PC-3 (cell line): ENCODE measurements at regions not wholly inside any gene's neighbourhood (a gene's known extent, or its start where the extent isn't known, plus 50 kb on each side); places are given as distances from the start of the nearest gene placed in this dataset.

ENCODE experiments used
- ATAC-seq: fragments of 200-7000 bp; cut with Tn5 transposase; 2 replicates; pipeline ENCODE4 v1.9.1; 2020; ENCODE audit warnings: mild to moderate bottlenecking, moderate library complexity
- BruUV-seq: library from RNA; stranded (reverse); fragments of 400-500 nt; replicated peaks from 2 replicates; lab custom pipeline; 2021; lab: Mats Ljungman, UMichigan
- CTCF ChIA-PET: fragments of 300-600 bp; sonication (Branson Sonifier 250); formaldehyde crosslinking; loops from one replicate; lab custom pipeline; 2022; ENCODE audit warnings: antibody characterized with exemption; lab: Charles Lee
- POLR2A ChIA-PET: fragments of 300-600 bp; sonication (Branson Sonifier 250); formaldehyde crosslinking; loops from one replicate; lab custom pipeline; 2022; ENCODE audit warnings: antibody characterized with exemption; ENCODE audit not compliant: unreplicated experiment; lab: Charles Lee
- DNase-seq: peaks from one replicate; pipeline ENCODE4 v3.0.0-alpha.2; 2015
- H2AFZ ChIP-seq: fragments of 300-600 bp; sonication (generic); 2 replicates; pipeline ENCODE4 v1.6.0; 2016; ENCODE audit warnings: antibody characterized with exemption, low read length
- H3F3A ChIP-seq: fragments of 300-600 bp; sonication (generic); one replicate; pipeline ENCODE4 v1.6.0; 2017; ENCODE audit warnings: antibody characterized with exemption, low read length, control low read depth, mild to moderate bottlenecking; ENCODE audit not compliant: unreplicated experiment
- H3K27ac ChIP-seq: fragments of 300-600 bp; sonication (generic); 2 replicates; pipeline ENCODE4 v1.5.1; 2016; ENCODE audit warnings: mild to moderate bottlenecking, low read length
- H3K27me3 ChIP-seq: fragments of 300-600 bp; sonication (generic); 2 replicates; pipeline ENCODE4 v1.6.1; 2016; ENCODE audit warnings: low read length, mixed read lengths
- H3K36me3 ChIP-seq: fragments of 300-600 bp; sonication (generic); 2 replicates; pipeline ENCODE4 v1.6.1; 2016; ENCODE audit warnings: low read depth, mixed run types, low read length, mixed read lengths
- H3K4me1 ChIP-seq: fragments of 300-600 bp; sonication (generic); 2 replicates; pipeline ENCODE4 v1.5.1; 2016; ENCODE audit warnings: low read length; ENCODE audit not compliant: insufficient read depth
- H3K4me2 ChIP-seq: fragments of 300-600 bp; sonication (generic); 2 replicates; pipeline ENCODE4 v1.6.0; 2016; ENCODE audit warnings: low read length
- H3K4me3 ChIP-seq: fragments of 300-600 bp; sonication (generic); 2 replicates; pipeline ENCODE4 v1.5.1; 2016; ENCODE audit warnings: mild to moderate bottlenecking, low read length, mixed read lengths
- H3K79me2 ChIP-seq: fragments of 300-600 bp; sonication (generic); 2 replicates; pipeline ENCODE4 v1.6.1; 2017; ENCODE audit warnings: low read length, mixed read lengths
- H3K9ac ChIP-seq: fragments of 300-600 bp; sonication (generic); 2 replicates; pipeline ENCODE4 v1.6.0; 2016; ENCODE audit warnings: mild to moderate bottlenecking, low read length
- H3K9me2 ChIP-seq: fragments of 300-600 bp; sonication (generic); replicated peaks from 2 replicates; pipeline ENCODE4 v1.6.1; 2016; ENCODE audit warnings: mixed run types, low read length, mixed read lengths
- H3K9me3 ChIP-seq: fragments of 300-600 bp; sonication (generic); 2 replicates; pipeline ENCODE4 v1.6.1; 2016; ENCODE audit warnings: low read length, mixed read lengths
- H4K20me1 ChIP-seq: fragments of 300-600 bp; sonication (generic); 2 replicates; pipeline ENCODE4 v1.6.1; 2016; ENCODE audit warnings: low read length, mixed read lengths
- EZH2 ChIP-seq: fragments of 300-600 bp; sonication (generic); IDR thresholded peaks from one replicate; pipeline ENCODE4 v1.6.1; 2017; ENCODE audit warnings: antibody characterized with exemption, mild to moderate bottlenecking, low read length; ENCODE audit not compliant: unreplicated experiment
- EZH2phosphoT487 ChIP-seq: fragments of 300-600 bp; sonication (generic); IDR thresholded peaks from 2 replicates; pipeline ENCODE4 v1.6.1; 2018; ENCODE audit warnings: mild to moderate bottlenecking, antibody characterized with exemption, low read length, borderline replicate concordance
- intact Hi-C: fragments of 100-400 bp; cut with micrococcal nuclease; formaldehyde crosslinking; loops from 2 replicates; pipeline ENCODE4 v1.9.0; 2023
- TF ChIP-seq, protein P1 (sequence below): fragments of 300-600 bp; sonication (generic); conservative IDR thresholded peaks from 2 replicates; pipeline ENCODE4 v1.5.1; 2017; ENCODE audit warnings: antibody characterized with exemption, low read depth, mild to moderate bottlenecking, low read length

DNA sequence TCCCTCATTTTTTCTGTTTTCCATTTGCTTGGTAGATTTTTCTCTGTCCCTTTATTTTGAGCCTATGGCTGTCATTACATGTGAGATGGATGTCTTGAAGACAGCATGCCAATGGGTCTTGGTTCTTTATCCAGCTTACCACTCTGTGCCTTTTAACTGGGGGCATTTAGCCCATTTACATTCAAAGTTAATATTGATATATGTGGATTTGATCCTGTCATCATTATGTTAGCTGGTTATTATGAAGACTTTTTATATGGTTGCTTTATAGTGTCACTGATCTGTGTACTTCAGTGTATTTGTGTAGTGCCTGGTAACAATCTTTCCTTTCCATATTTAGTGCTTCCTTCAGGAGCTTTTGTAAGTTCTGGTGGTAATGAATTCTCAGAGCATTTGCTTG is 89.3 kb upstream of the UNC5B start:
- H3K79me2 ChIP-seq, result no peaks in the 10 kb centered on the region
- no peak overlapping the region for H3K4me3 ChIP-seq
- no TSS peak for BruUV-seq
- ATAC-seq, result no peak
- H3K9ac ChIP-seq, result no peak overlapping the region
- ChIA-PET POLR2A (no interaction called here), CTCF (no interaction called here)
- no peak for TF ChIP-seq EZH2phosphoT487
- no peak for TF ChIP-seq EZH2
- TF ChIP-seq, protein P1, sequence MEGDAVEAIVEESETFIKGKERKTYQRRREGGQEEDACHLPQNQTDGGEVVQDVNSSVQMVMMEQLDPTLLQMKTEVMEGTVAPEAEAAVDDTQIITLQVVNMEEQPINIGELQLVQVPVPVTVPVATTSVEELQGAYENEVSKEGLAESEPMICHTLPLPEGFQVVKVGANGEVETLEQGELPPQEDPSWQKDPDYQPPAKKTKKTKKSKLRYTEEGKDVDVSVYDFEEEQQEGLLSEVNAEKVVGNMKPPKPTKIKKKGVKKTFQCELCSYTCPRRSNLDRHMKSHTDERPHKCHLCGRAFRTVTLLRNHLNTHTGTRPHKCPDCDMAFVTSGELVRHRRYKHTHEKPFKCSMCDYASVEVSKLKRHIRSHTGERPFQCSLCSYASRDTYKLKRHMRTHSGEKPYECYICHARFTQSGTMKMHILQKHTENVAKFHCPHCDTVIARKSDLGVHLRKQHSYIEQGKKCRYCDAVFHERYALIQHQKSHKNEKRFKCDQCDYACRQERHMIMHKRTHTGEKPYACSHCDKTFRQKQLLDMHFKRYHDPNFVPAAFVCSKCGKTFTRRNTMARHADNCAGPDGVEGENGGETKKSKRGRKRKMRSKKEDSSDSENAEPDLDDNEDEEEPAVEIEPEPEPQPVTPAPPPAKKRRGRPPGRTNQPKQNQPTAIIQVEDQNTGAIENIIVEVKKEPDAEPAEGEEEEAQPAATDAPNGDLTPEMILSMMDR, result no peak
- no peaks in the 10 kb centered on the region for H4K20me1 ChIP-seq
- H2AFZ ChIP-seq, result no peak overlapping the region
- H3K4me1 ChIP-seq, result 0 out of 2 replicates have a peak, but pooled peaks cover under 1% of the 10 kb centered on the region
- intact Hi-C loops, result no loop called here
- no peak overlapping the region for H3K27ac ChIP-seq
- no peak overlapping the region for H3K4me2 ChIP-seq
- H3K36me3 ChIP-seq, result no peaks in the 10 kb centered on the region
- no peaks in the 10 kb centered on the region for H3K9me2 ChIP-seq
- no peaks in the 10 kb centered on the region for H3K9me3 ChIP-seq
- no peak for DNase-seq
- no peaks in the 10 kb centered on the region for H3K27me3 ChIP-seq
- no peaks in the 10 kb centered on the region for H3F3A ChIP-seq

DNA sequence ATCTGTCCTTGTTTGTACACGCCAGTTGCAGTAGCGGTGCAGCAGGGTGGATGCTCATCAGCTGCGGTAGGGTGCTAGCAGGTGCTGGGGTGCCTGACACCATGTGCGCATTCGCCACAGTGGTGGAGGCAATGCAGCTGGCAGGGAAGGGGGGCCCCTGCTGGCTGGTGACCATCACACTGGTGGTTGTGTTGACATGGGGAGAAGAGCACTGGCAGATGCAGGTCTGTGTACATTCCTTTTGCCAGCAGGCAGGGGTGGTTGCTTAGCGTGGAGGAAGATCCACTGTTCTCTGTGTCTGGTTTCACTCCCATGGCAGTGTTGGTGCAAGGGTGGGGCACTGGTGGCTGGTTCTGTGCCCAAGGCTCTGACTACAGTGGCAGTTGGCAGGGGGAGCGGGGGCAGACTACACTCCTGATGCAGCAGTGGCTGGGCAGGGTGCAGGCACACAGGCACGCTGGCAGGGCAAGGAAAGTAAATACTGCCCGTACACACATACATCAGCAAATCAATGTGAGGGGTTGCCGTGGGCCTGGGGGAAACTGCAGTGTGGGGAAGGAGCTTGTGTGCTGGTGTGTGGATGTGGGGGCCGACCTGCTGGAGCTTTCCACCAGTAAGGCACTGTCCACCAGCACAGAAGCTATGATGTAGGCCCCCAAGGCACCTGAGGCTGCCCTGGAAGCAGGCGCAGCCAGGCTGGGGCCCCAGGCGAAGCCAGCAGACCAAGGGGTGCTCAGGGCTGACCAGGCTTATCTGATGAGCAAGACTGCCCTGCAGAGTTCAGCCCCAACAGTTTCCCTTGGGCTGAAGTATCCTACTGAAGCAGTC is 87.2 kb upstream of the UNC5B start:
- CTCF ChIA-PET, result no interaction called here
- no peaks in the 10 kb centered on the region for H3F3A ChIP-seq
- no peaks in the 10 kb centered on the region for H3K9me3 ChIP-seq
- no peak overlapping the region for H2AFZ ChIP-seq
- no peak for ATAC-seq
- no peak overlapping the region for H3K4me3 ChIP-seq
- intact Hi-C loops, result no loop called here
- H3K4me1 ChIP-seq, result peaks cover 4% of the 10 kb centered on the region; the same call in 1 of the 2 replicates
- no peaks in the 10 kb centered on the region for H3K36me3 ChIP-seq
- TF ChIP-seq EZH2phosphoT487 (no peak), EZH2 (no peak)
- TF ChIP-seq, protein P1, result no peak
- POLR2A ChIA-PET, result no interaction called here
- no peaks in the 10 kb centered on the region for H3K79me2 ChIP-seq
- no peak overlapping the region for H3K4me2 ChIP-seq
- no peak overlapping the region for H3K27ac ChIP-seq
- no TSS peak for BruUV-seq
- DNase-seq, result no peak
- no peak overlapping the region for H3K9ac ChIP-seq
- peaks cover 2% of the 10 kb centered on the region for H3K27me3 ChIP-seq
- H3K9me2 ChIP-seq, result no peaks in the 10 kb centered on the region
- no peaks in the 10 kb centered on the region for H4K20me1 ChIP-seq

DNA sequence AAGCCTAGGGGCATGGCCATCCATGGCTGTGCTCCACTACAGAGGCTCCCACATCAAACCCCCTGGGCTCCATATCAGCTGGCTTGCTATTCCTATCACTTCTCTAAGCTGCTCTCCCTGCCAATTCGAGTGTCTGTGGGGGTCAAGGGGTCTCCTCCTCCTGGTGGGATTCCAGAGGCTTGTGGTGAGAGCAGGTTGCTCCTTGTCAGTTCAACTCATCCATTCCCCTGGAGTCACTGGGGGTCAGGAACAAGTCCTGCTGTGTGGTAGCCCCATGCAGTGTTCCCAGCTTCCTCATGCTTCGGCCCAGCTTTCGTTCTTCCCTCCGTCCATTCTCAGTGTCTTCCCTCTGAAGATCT is 86.6 kb upstream of the UNC5B start:
- TF ChIP-seq EZH2, result no peak
- TF ChIP-seq, protein P1, result no peak
- no peak for TF ChIP-seq EZH2phosphoT487
- no peaks in the 10 kb centered on the region for H3K9me2 ChIP-seq
- CTCF ChIA-PET, result no interaction called here

More for the DNA sequence above, 86.6 kb upstream of the UNC5B start:
- no peaks in the 10 kb centered on the region for H3K9me3 ChIP-seq
- no peak overlapping the region for H3K9ac ChIP-seq
- no peak for DNase-seq
- intact Hi-C loops, result no loop called here
- no peak overlapping the region for H3K4me3 ChIP-seq
- H3F3A ChIP-seq, result no peaks in the 10 kb centered on the region
- H3K36me3 ChIP-seq, result no peaks in the 10 kb centered on the region
- POLR2A ChIA-PET, result no interaction called here
- peaks cover 4% of the 10 kb centered on the region; the same call in 1 of the 2 replicates for H3K4me1 ChIP-seq
- BruUV-seq, result no TSS peak
- H3K79me2 ChIP-seq, result no peaks in the 10 kb centered on the region
- H3K4me2 ChIP-seq, result no peak overlapping the region
- H3K27me3 ChIP-seq, result peaks cover 8% of the 10 kb centered on the region
- H2AFZ ChIP-seq, result no peak overlapping the region
- no peak for ATAC-seq
- no peaks in the 10 kb centered on the region for H4K20me1 ChIP-seq
- no peak overlapping the region for H3K27ac ChIP-seq
